DMS153 treated with DMSO at 0.1 percent for 48 hours (cell line): ENCODE measurements at regions not wholly inside any gene's neighbourhood (a gene's known extent, or its start where the extent isn't known, plus 50 kb on each side); places are given as distances from the start of the nearest gene placed in this dataset.

ENCODE experiments used
- DNase-seq: peaks from one replicate; lab custom pipeline; 2025; ENCODE audit not compliant: unreplicated experiment; lab: John Stamatoyannopoulos, UW

- DNase-seq, result no peak
These were observed 178.1 kb upstream of the GALNT17 start for GRCh38 chr7:70953796-70954195.

GRCh38 chr7:70972693-70973092 lies 159.3 kb upstream of the GALNT17 start:
- DNase-seq, result no peak

GRCh38 chr7:70975754-70976153 lies 156.2 kb upstream of the GALNT17 start:
- no peak for DNase-seq

GRCh38 chr7:70986297-70986696 lies 145.6 kb upstream of the GALNT17 start:
- no peak for DNase-seq

GRCh38 chr7:70994176-70994575 lies 137.8 kb upstream of the GALNT17 start:
- DNase-seq, result no peak

- no peak for DNase-seq
These were observed 134.7 kb upstream of the GALNT17 start for GRCh38 chr7:70997261-70997660.

GRCh38 chr7:71005109-71005508 lies 126.8 kb upstream of the GALNT17 start:
- no peak for DNase-seq

- DNase-seq, result no peak
These were observed 122.3 kb upstream of the GALNT17 start for GRCh38 chr7:71009636-71010035.

- DNase-seq, result no peak
These were observed 116.6 kb upstream of the GALNT17 start for GRCh38 chr7:71015252-71015900.

- DNase-seq, result no peak
These were observed 115.5 kb upstream of the GALNT17 start for GRCh38 chr7:71016401-71016800.

GRCh38 chr7:71017602-71018001 lies 114.3 kb upstream of the GALNT17 start:
- DNase-seq, result no peak

GRCh38 chr7:71019706-71020105 lies 112.2 kb upstream of the GALNT17 start:
- no peak for DNase-seq

GRCh38 chr7:71021131-71021530 lies 110.8 kb upstream of the GALNT17 start:
- no peak for DNase-seq

GRCh38 chr7:71026680-71027079 lies 105.3 kb upstream of the GALNT17 start:
- DNase-seq, result no peak

- DNase-seq, result no peak
These were observed 97.7 kb upstream of the GALNT17 start for GRCh38 chr7:71034243-71034642.

- no peak for DNase-seq
These were observed 89.4 kb upstream of the GALNT17 start for GRCh38 chr7:71042591-71042990.

GRCh38 chr7:71050492-71050891 lies 81.5 kb upstream of the GALNT17 start:
- DNase-seq, result no peak

GRCh38 chr7:71055504-71055903 lies 76.4 kb upstream of the GALNT17 start:
- no peak for DNase-seq

GRCh38 chr7:71077743-71078476 lies 54.0 kb upstream of the GALNT17 start:
- no peak for DNase-seq
